ENCODE measurements at regions not wholly inside any gene's neighbourhood (a gene's known extent, or its start where the extent isn't known, plus 50 kb on each side); places are given as distances from the start of the nearest gene placed in this dataset.

DNA sequence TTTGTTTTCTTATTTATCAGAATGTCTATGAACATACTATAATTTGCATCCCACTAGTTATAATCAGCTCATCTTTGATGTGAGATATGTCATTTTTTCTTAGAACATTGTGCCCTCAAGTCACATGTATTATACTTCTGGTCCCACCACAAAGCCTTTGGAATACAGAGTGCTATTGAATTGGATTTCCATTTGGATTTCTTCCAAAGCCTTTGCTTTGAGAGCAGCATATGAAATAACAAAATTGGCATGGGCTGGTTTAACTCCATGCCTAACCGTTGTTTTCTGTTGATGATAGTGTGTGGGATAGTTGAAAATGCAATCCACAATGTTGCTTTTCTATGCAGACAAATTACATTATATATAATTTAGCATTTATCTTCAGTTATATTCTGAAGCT lies 284.5 kb upstream of the PLSCR5 start:
- TF ChIP-seq RCOR1 (IDR thresholded peaks at IDR 0.05; ENCODE audit: insufficient replicate concordance, low read length) (no peak), RFX5 (IDR thresholded peaks at IDR 0.05; ENCODE audit: low read depth, low read length) (no peak), POLR2A (IDR thresholded peaks at IDR 0.05; ENCODE audit: low read depth, low read length) (no peak), CEBPB (IDR thresholded peaks at IDR 0.05; ENCODE audit: low read depth, low read length) (no peak), USF2 (IDR thresholded peaks at IDR 0.05; ENCODE audit: low read depth, low read length) (no peak), SMC3 (IDR thresholded peaks at IDR 0.05; ENCODE audit: low read depth, low read length) (no peak), BHLHE40 (IDR thresholded peaks at IDR 0.05; ENCODE audit: low read depth, low read length) (no peak), MXI1 (IDR thresholded peaks at IDR 0.05; ENCODE audit: borderline replicate concordance, low read depth, low read length) (no peak), RAD21 (IDR thresholded peaks at IDR 0.05; ENCODE audit: low read length) (no peak), NFE2L2 (IDR thresholded peaks at IDR 0.05; ENCODE audit: low read depth, low read length) (no peak), MAFK (IDR thresholded peaks at IDR 0.05; ENCODE audit: low read depth, low read length) (no peak)
- TF ChIP-seq, protein P1, sequence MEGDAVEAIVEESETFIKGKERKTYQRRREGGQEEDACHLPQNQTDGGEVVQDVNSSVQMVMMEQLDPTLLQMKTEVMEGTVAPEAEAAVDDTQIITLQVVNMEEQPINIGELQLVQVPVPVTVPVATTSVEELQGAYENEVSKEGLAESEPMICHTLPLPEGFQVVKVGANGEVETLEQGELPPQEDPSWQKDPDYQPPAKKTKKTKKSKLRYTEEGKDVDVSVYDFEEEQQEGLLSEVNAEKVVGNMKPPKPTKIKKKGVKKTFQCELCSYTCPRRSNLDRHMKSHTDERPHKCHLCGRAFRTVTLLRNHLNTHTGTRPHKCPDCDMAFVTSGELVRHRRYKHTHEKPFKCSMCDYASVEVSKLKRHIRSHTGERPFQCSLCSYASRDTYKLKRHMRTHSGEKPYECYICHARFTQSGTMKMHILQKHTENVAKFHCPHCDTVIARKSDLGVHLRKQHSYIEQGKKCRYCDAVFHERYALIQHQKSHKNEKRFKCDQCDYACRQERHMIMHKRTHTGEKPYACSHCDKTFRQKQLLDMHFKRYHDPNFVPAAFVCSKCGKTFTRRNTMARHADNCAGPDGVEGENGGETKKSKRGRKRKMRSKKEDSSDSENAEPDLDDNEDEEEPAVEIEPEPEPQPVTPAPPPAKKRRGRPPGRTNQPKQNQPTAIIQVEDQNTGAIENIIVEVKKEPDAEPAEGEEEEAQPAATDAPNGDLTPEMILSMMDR (conservative IDR thresholded peaks at IDR 0.05; ENCODE audit: low read depth, low read length): no peak
